ENCODE measurements at regions not wholly inside any gene's neighbourhood (a gene's known extent, or its start where the extent isn't known, plus 50 kb on each side); places are given as distances from the start of the nearest gene placed in this dataset.

- no peak for TF ChIP-seq CTCF (IDR thresholded peaks at IDR 0.05; ENCODE audit: low read length)
- TF ChIP-seq EZH2 (optimal IDR thresholded peaks at IDR 0.05; ENCODE audit: low read depth, low read length): no peak
These were observed 506.8 kb downstream of the DNAJB9 start for GRCh38 chr7:109076396-109076972.

All from MM.1S (cell line).